ENCODE measurements at regions not wholly inside any gene's neighbourhood (a gene's known extent, or its start where the extent isn't known, plus 50 kb on each side); places are given as distances from the start of the nearest gene placed in this dataset.

GRCh38 chr4:187010052-187010451, 286.4 kb upstream of the FAT1 start:
- no peak overlapping the region for H3K9ac ChIP-seq (replicated peaks in 1 of 4; ENCODE audit: extremely low read depth in 1 of 4, low read depth in 3 of 4, low read length in 3 of 4)
- no peak for DNase-seq (ENCODE audit: low read depth in 1 of 2, low spot score in 2 of 2)
- H2AK5ac ChIP-seq (ENCODE audit: low read depth, low read length), result no peak overlapping the region
- H4K8ac ChIP-seq (ENCODE audit: extremely low read depth, insufficient read depth, low read length), result no peak overlapping the region
- no peaks in the 10 kb centered on the region for H3K9me3 ChIP-seq (ENCODE audit: insufficient read depth in 2 of 2, low read depth in 1 of 2, low read length in 1 of 2)
- no peak overlapping the region for H2BK120ac ChIP-seq (replicated peaks; ENCODE audit: low read depth, low read length)
- no peak overlapping the region for H2AFZ ChIP-seq (ENCODE audit: low read length)
- ChIA-PET CTCF (ENCODE audit: partially characterized antibody) (interaction anchor here (1.0 kb wide), 1 partner anchor 9 kb away, joined by 3 read pairs; no protein-coding TSS in a partner anchor), POLR2A (ENCODE audit: partially characterized antibody) (no interaction called here)
- H3K14ac ChIP-seq (ENCODE audit: insufficient read length), result no peak overlapping the region
- H2BK12ac ChIP-seq (ENCODE audit: low read depth, low read length), result no peak overlapping the region
- H3K79me1 ChIP-seq (ENCODE audit: low read depth, low read length), result no peaks in the 10 kb centered on the region
- no peaks in the 10 kb centered on the region for H3K4me1 ChIP-seq (replicated peaks in 1 of 4; ENCODE audit: control insufficient read depth in 3 of 4, insufficient read depth in 4 of 4, low read length in 3 of 4)
- no peaks in the 10 kb centered on the region for H3K79me2 ChIP-seq (ENCODE audit: control insufficient read depth in 1 of 2, insufficient read depth in 2 of 2, low read length in 2 of 2)
- H4K5ac ChIP-seq (ENCODE audit: insufficient read length, low read depth, low read length), result no peak overlapping the region
- H4K91ac ChIP-seq (replicated peaks; ENCODE audit: insufficient read length, low read length), result no peak overlapping the region
- no peak overlapping the region for H2BK20ac ChIP-seq (ENCODE audit: low read length)
- H3K27ac ChIP-seq (ENCODE audit: low read depth, low read length), result no peak overlapping the region
- H3K23ac ChIP-seq (ENCODE audit: insufficient read length), result no peak overlapping the region
- no peak overlapping the region for H3K4ac ChIP-seq (replicated peaks; ENCODE audit: insufficient read length, low read depth, low read length)
- no peak overlapping the region for H3K4me2 ChIP-seq (ENCODE audit: insufficient read depth in 1 of 2, low read depth in 2 of 2, low read length in 2 of 2)
- WGBS, 2 experiments (ENCODE audit: extremely low coverage in 1 of 2, insufficient coverage in 1 of 2, insufficient read length in 1 of 2, insufficient replicate concordance in 2 of 2, low coverage in 1 of 2, low lambda C conversion rate in 2 of 2, missing lambda C conversion rate in 1 of 2), result 88% methylated on average over 3 of the region's 3 CpGs; no CpG with 5 or more reads in 1 of the 2 experiments
- TF ChIP-seq POLR2AphosphoS5 (IDR thresholded peaks at IDR 0.05; ENCODE audit: low read depth, low read length) (no peak), PHF8 (conservative IDR thresholded peaks at IDR 0.05; ENCODE audit: low read depth, low read length) (no peak), JUND (IDR thresholded peaks at IDR 0.05; ENCODE audit: low read length) (no peak), CBX8 (IDR thresholded peaks at IDR 0.05; ENCODE audit: borderline replicate concordance, low read depth, low read length) (no peak), BACH1 (IDR thresholded peaks at IDR 0.05; ENCODE audit: low read length) (no peak)
- no peak overlapping the region for H3K56ac ChIP-seq (replicated peaks; ENCODE audit: insufficient read length, low read depth, low read length)
- no peaks in the 10 kb centered on the region for H3K27me3 ChIP-seq (replicated peaks in 1 of 4; ENCODE audit: control insufficient read depth in 3 of 4, extremely low read depth in 1 of 4, insufficient read depth in 3 of 4, low read length in 3 of 4)
- H3K23me2 ChIP-seq (ENCODE audit: low read depth, low read length), result no peaks in the 10 kb centered on the region
- no peak overlapping the region for H2BK15ac ChIP-seq (ENCODE audit: low read length)
- no peaks in the 10 kb centered on the region for H4K20me1 ChIP-seq (replicated peaks in 1 of 2; ENCODE audit: control insufficient read depth in 1 of 2, insufficient read depth in 2 of 2, low read length in 2 of 2)
- no peak for FAIRE-seq
- H3K4me3 ChIP-seq (ENCODE audit: extremely low read depth in 1 of 4, insufficient read depth in 2 of 4, low read depth in 3 of 4, low read length in 4 of 4), result no peak overlapping the region
- H3K18ac ChIP-seq (ENCODE audit: extremely low read depth, low read length), result no peak overlapping the region
- no peak overlapping the region for H2BK5ac ChIP-seq (ENCODE audit: low read depth, low read length)
- no peaks in the 10 kb centered on the region for H3K36me3 ChIP-seq (ENCODE audit: control insufficient read depth in 2 of 4, insufficient read depth in 4 of 4, low read length in 3 of 4)

Data from H1 (cell line).